ENCODE measurements at regions not wholly inside any gene's neighbourhood (a gene's known extent, or its start where the extent isn't known, plus 50 kb on each side); places are given as distances from the start of the nearest gene placed in this dataset.
"Not testable (repeated sequence)": the region's sequence is repeated elsewhere in the genome, so short reads cannot be mapped to it uniquely, and the experiment has no call there.

- not testable (repeated sequence) for DNase-seq (ENCODE audit: low read depth in 3 of 3, low spot score in 2 of 3)
Measured at GRCh38 chr16:15205939-15206338, 111.9 kb upstream of the RRN3 start.

GRCh38 chr16:15204571-15204970, 110.5 kb upstream of the RRN3 start:
- not testable (repeated sequence) for DNase-seq (ENCODE audit: low read depth in 3 of 3, low spot score in 2 of 3)

- not testable (repeated sequence) for DNase-seq (ENCODE audit: low read depth in 3 of 3, low spot score in 2 of 3)
Measured at GRCh38 chr16:15192813-15193212, 98.7 kb upstream of the RRN3 start.

GRCh38 chr16:15192197-15192596, 98.1 kb upstream of the RRN3 start:
- DNase-seq (ENCODE audit: low read depth in 3 of 3, low spot score in 2 of 3): not testable (repeated sequence)

- DNase-seq (ENCODE audit: low read depth in 3 of 3, low spot score in 2 of 3): not testable (repeated sequence)
Measured at GRCh38 chr16:15189478-15189877, 95.4 kb upstream of the RRN3 start.

Measured in right renal cortex interstitium (tissue), 3 donors.